GM12878 (cell line): ENCODE measurements at regions not wholly inside any gene's neighbourhood (a gene's known extent, or its start where the extent isn't known, plus 50 kb on each side); places are given as distances from the start of the nearest gene placed in this dataset.

ENCODE experiments used
- ATAC-seq: fragments of 200-7000 bp; cut with Tn5 transposase; 3 replicates; pipeline ENCODE4 v1.9.1; 2020; ENCODE audit warnings: mild to moderate bottlenecking, moderate library complexity
- BruUV-seq: library from RNA; stranded (reverse); fragments of 400-500 nt; replicated peaks from 2 replicates; lab custom pipeline; 2021; lab: Mats Ljungman, UMichigan
- CTCF ChIA-PET: fragments of 300-600 bp; sonication (Branson Sonifier 250); formaldehyde crosslinking; extraction: SDS; loops from one replicate; lab custom pipeline; 2021; ENCODE audit warnings: inconsistent platforms; lab: Yijun Ruan, JAX
- POLR2A ChIA-PET: fragments of 350-600 bp; formaldehyde crosslinking; extraction: SDS; loops from one replicate; lab custom pipeline; 2021; ENCODE audit warnings: inconsistent platforms; lab: Charles Lee
- RAD21 ChIA-PET: fragments of 300-600 bp; sonication (Branson Sonifier 250); formaldehyde crosslinking; loops from one replicate; lab custom pipeline; 2023; ENCODE audit warnings: antibody characterized with exemption; ENCODE audit not compliant: unreplicated experiment; lab: Charles Lee
- SMC1A ChIA-PET: fragments of 300-600 bp; sonication (Branson Sonifier 250); formaldehyde crosslinking; loops from one replicate; lab custom pipeline; 2023; ENCODE audit not compliant: unreplicated experiment, uncharacterized antibody; lab: Charles Lee
- DNase-seq: peaks from one replicate; pipeline ENCODE4 v3.0.0-alpha.2; 2011; ENCODE audit warnings: low read depth, low spot score
- FAIRE-seq: peaks from 3 replicates; lab custom pipeline; 2011; peaks lifted over from hg19 to GRCh38; lab: Jason Lieb, UNC
- H2AFZ ChIP-seq: 2 replicates; pipeline ENCODE4 v1.6.0; 2011; ENCODE audit warnings: low read depth, low read length, control low read depth; ENCODE audit not compliant: control insufficient read depth
- H3K27ac ChIP-seq: 2 replicates; pipeline ENCODE4 v1.5.1; 2011; ENCODE audit warnings: control low read depth; ENCODE audit not compliant: control insufficient read depth, insufficient read depth
- H3K27me3 ChIP-seq, 2 experiments: replicated peaks in 1 of 2; 2 replicates each; pipeline versions ENCODE4 v1.6.0 to v1.6.1; 2011; ENCODE audit warnings: low read length in 1 of 2; ENCODE audit not compliant: control insufficient read depth in 2 of 2, insufficient read depth in 2 of 2
- H3K36me3 ChIP-seq, 2 experiments: 2 replicates each; pipeline ENCODE4 v1.5.1; 2011; ENCODE audit warnings: low read length in 1 of 2; ENCODE audit not compliant: control insufficient read depth in 2 of 2, insufficient read depth in 2 of 2
- H3K4me1 ChIP-seq: 2 replicates; pipeline ENCODE4 v1.6.1; 2011; ENCODE audit warnings: mild to moderate bottlenecking, low read length, moderate library complexity, mixed read lengths; ENCODE audit not compliant: control insufficient read depth, insufficient read depth
- H3K4me2 ChIP-seq: 2 replicates; pipeline ENCODE4 v1.6.0; 2011; ENCODE audit warnings: control low read depth; ENCODE audit not compliant: control insufficient read depth, insufficient read depth
- H3K4me3 ChIP-seq: fragments of 200-600 bp; sonication (generic); 2 replicates; pipeline ENCODE4 v1.5.1; 2016
- H3K79me2 ChIP-seq: 2 replicates; pipeline ENCODE4 v1.6.0; 2011; ENCODE audit warnings: low read length; ENCODE audit not compliant: control insufficient read depth, insufficient read depth
- H3K9ac ChIP-seq: 2 replicates; pipeline ENCODE4 v1.8.0; 2011; ENCODE audit warnings: low read length, control low read depth, mixed read lengths; ENCODE audit not compliant: control insufficient read depth, insufficient read depth
- H3K9me3 ChIP-seq: replicated peaks from 3 replicates; pipeline ENCODE4 v1.5.1; 2011; ENCODE audit warnings: mild to moderate bottlenecking, low read length; ENCODE audit not compliant: control insufficient read depth, insufficient read depth
- H4K20me1 ChIP-seq: 2 replicates; pipeline ENCODE4 v1.6.0; 2011; ENCODE audit not compliant: control insufficient read depth, insufficient read depth
- CBX5 ChIP-seq: sonication (generic); IDR thresholded peaks from 2 replicates; pipeline ENCODE4 v1.6.1; 2016; ENCODE audit warnings: low read depth, moderate library complexity, mild to moderate bottlenecking, inconsistent platforms
- GABPA ChIP-seq: IDR thresholded peaks from 2 replicates; pipeline ENCODE4 v1.6.1; 2014; ENCODE audit warnings: antibody characterized with exemption, low read depth, mild to moderate bottlenecking, inconsistent platforms
- IKZF1 ChIP-seq: fragments of 450-650 bp; conservative IDR thresholded peaks from 2 replicates; pipeline ENCODE4 v1.6.1; 2017; ENCODE audit warnings: antibody characterized with exemption, mild to moderate bottlenecking
- MTA3 ChIP-seq: IDR thresholded peaks from 2 replicates; pipeline ENCODE4 v1.6.1; 2012; ENCODE audit warnings: low read length, inconsistent platforms, borderline replicate concordance
- MYB ChIP-seq: fragments of 150-350 bp; IDR thresholded peaks from 2 replicates; pipeline ENCODE4 v1.6.1; 2014; ENCODE audit warnings: mild to moderate bottlenecking, low read depth, low read length, borderline replicate concordance
- NR2F1 ChIP-seq: fragments of 450-650 bp; conservative IDR thresholded peaks from 2 replicates; pipeline ENCODE4 v1.6.1; 2017; ENCODE audit warnings: mild to moderate bottlenecking
- RBBP5 ChIP-seq: fragments of 200-600 bp; sonication (generic); conservative IDR thresholded peaks from 2 replicates; pipeline ENCODE4 v1.6.1; 2016
- SPI1 ChIP-seq: IDR thresholded peaks from 2 replicates; pipeline ENCODE4 v1.6.1; 2011; ENCODE audit warnings: low read depth, mild to moderate bottlenecking, low read length, moderate library complexity, borderline replicate concordance; ENCODE audit not compliant: insufficient read depth
- SREBF2 ChIP-seq: IDR thresholded peaks from 2 replicates; pipeline ENCODE4 v1.6.1; 2012; ENCODE audit warnings: mild to moderate bottlenecking, low read length
- ZNF207 ChIP-seq: fragments of 450-650 bp; IDR thresholded peaks from 2 replicates; pipeline ENCODE4 v1.6.1; 2014; ENCODE audit warnings: antibody characterized with exemption, mild to moderate bottlenecking, borderline replicate concordance
- in situ Hi-C: fragments of 300-500 bp; cut with MboI; formaldehyde crosslinking; loops from 9 replicates; pipeline ENCODE4 v1.14.3; 2018; ENCODE audit warnings: mixed read lengths
- intact Hi-C: fragments of 100-400 bp; cut with micrococcal nuclease; formaldehyde crosslinking; loops from one replicate; pipeline ENCODE4 v1.14.2; 2022; ENCODE audit not compliant: unreplicated experiment
- TF ChIP-seq, protein P1 (sequence below): fragments of 450-650 bp; formaldehyde crosslinking; IDR thresholded peaks from 2 replicates; pipeline ENCODE4 v1.5.0; 2022; ENCODE audit warnings: mild to moderate bottlenecking, missing genetic modification characterization
- TF ChIP-seq, protein P2 (sequence below): fragments of 450-650 bp; IDR thresholded peaks from 2 replicates; pipeline ENCODE4 v1.6.1; 2014; ENCODE audit warnings: mild to moderate bottlenecking
- TF ChIP-seq, protein P3 (sequence below): IDR thresholded peaks from 2 replicates; pipeline ENCODE4 v1.6.1; 2011; ENCODE audit warnings: borderline replicate concordance, low read depth, mild to moderate bottlenecking, moderate library complexity, low read length; ENCODE audit not compliant: insufficient read depth, poor library complexity, severe bottlenecking
- TF ChIP-seq, protein P4 (sequence below): fragments of 450-650 bp; IDR thresholded peaks from 2 replicates; pipeline ENCODE4 v1.6.1; 2016; ENCODE audit warnings: mild to moderate bottlenecking
- TF ChIP-seq, protein P5 (sequence below): IDR thresholded peaks from 2 replicates; pipeline ENCODE4 v1.6.1; 2012; ENCODE audit warnings: mild to moderate bottlenecking, low read depth, low read length

DNA sequence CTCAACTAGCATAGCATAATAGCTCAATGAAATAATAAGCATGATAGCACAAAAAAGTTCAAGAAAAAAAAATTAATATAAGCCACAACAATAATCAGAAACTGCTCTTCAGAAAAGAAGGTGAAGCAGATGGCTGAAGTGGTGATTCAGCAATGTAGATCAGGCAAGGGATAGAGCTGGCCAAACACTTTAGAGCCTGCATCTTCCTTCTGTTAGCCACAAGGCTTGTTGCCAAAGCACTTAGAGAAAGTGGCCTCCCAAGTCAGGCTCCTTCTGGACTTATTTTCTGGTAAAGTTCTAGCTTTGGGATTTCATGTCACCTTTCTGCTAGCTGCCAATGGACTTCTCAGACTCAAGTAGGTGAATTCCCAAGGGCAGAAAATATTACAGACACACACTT is 60.3 kb upstream of the C1orf87 start:
- in situ Hi-C loops = no loop called here
- TF ChIP-seq, protein P1, sequence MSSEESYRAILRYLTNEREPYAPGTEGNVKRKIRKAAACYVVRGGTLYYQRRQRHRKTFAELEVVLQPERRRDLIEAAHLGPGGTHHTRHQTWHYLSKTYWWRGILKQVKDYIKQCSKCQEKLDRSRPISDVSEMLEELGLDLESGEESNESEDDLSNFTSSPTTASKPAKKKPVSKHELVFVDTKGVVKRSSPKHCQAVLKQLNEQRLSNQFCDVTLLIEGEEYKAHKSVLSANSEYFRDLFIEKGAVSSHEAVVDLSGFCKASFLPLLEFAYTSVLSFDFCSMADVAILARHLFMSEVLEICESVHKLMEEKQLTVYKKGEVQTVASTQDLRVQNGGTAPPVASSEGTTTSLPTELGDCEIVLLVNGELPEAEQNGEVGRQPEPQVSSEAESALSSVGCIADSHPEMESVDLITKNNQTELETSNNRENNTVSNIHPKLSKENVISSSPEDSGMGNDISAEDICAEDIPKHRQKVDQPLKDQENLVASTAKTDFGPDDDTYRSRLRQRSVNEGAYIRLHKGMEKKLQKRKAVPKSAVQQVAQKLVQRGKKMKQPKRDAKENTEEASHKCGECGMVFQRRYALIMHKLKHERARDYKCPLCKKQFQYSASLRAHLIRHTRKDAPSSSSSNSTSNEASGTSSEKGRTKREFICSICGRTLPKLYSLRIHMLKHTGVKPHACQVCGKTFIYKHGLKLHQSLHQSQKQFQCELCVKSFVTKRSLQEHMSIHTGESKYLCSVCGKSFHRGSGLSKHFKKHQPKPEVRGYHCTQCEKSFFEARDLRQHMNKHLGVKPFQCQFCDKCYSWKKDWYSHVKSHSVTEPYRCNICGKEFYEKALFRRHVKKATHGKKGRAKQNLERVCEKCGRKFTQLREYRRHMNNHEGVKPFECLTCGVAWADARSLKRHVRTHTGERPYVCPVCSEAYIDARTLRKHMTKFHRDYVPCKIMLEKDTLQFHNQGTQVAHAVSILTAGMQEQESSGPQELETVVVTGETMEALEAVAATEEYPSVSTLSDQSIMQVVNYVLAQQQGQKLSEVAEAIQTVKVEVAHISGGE (CRISPR knock-in tag) = no peak
- TF ChIP-seq NR2F1 = no peak
- no peak for TF ChIP-seq MTA3
- no peak for TF ChIP-seq CBX5
- TF ChIP-seq, protein P2, sequence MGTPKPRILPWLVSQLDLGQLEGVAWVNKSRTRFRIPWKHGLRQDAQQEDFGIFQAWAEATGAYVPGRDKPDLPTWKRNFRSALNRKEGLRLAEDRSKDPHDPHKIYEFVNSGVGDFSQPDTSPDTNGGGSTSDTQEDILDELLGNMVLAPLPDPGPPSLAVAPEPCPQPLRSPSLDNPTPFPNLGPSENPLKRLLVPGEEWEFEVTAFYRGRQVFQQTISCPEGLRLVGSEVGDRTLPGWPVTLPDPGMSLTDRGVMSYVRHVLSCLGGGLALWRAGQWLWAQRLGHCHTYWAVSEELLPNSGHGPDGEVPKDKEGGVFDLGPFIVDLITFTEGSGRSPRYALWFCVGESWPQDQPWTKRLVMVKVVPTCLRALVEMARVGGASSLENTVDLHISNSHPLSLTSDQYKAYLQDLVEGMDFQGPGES = no peak
- TF ChIP-seq, protein P3, sequence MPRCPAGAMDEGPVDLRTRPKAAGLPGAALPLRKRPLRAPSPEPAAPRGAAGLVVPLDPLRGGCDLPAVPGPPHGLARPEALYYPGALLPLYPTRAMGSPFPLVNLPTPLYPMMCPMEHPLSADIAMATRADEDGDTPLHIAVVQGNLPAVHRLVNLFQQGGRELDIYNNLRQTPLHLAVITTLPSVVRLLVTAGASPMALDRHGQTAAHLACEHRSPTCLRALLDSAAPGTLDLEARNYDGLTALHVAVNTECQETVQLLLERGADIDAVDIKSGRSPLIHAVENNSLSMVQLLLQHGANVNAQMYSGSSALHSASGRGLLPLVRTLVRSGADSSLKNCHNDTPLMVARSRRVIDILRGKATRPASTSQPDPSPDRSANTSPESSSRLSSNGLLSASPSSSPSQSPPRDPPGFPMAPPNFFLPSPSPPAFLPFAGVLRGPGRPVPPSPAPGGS = no peak
- TF ChIP-seq GABPA = no peak
- no peak for TF ChIP-seq SREBF2
- no peak for TF ChIP-seq SPI1
- TF ChIP-seq, protein P4, sequence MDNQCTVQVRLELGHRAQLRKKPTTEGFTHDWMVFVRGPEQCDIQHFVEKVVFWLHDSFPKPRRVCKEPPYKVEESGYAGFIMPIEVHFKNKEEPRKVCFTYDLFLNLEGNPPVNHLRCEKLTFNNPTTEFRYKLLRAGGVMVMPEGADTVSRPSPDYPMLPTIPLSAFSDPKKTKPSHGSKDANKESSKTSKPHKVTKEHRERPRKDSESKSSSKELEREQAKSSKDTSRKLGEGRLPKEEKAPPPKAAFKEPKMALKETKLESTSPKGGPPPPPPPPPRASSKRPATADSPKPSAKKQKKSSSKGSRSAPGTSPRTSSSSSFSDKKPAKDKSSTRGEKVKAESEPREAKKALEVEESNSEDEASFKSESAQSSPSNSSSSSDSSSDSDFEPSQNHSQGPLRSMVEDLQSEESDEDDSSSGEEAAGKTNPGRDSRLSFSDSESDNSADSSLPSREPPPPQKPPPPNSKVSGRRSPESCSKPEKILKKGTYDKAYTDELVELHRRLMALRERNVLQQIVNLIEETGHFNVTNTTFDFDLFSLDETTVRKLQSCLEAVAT = no peak
- no peak for TF ChIP-seq ZNF207
- no peak for TF ChIP-seq IKZF1
- TF ChIP-seq MYB = no peak
- TF ChIP-seq, protein P5, sequence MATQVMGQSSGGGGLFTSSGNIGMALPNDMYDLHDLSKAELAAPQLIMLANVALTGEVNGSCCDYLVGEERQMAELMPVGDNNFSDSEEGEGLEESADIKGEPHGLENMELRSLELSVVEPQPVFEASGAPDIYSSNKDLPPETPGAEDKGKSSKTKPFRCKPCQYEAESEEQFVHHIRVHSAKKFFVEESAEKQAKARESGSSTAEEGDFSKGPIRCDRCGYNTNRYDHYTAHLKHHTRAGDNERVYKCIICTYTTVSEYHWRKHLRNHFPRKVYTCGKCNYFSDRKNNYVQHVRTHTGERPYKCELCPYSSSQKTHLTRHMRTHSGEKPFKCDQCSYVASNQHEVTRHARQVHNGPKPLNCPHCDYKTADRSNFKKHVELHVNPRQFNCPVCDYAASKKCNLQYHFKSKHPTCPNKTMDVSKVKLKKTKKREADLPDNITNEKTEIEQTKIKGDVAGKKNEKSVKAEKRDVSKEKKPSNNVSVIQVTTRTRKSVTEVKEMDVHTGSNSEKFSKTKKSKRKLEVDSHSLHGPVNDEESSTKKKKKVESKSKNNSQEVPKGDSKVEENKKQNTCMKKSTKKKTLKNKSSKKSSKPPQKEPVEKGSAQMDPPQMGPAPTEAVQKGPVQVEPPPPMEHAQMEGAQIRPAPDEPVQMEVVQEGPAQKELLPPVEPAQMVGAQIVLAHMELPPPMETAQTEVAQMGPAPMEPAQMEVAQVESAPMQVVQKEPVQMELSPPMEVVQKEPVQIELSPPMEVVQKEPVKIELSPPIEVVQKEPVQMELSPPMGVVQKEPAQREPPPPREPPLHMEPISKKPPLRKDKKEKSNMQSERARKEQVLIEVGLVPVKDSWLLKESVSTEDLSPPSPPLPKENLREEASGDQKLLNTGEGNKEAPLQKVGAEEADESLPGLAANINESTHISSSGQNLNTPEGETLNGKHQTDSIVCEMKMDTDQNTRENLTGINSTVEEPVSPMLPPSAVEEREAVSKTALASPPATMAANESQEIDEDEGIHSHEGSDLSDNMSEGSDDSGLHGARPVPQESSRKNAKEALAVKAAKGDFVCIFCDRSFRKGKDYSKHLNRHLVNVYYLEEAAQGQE = no peak
- TF ChIP-seq RBBP5 = no peak

More for the DNA sequence above, 60.3 kb upstream of the C1orf87 start:
- Histone ChIP-seq H3K36me3 (no peaks in the 10 kb centered on the region), H3K4me2 (no peak overlapping the region), H4K20me1 (no peaks in the 10 kb centered on the region), H3K9ac (no peak overlapping the region), H3K79me2 (no peaks in the 10 kb centered on the region), H3K27me3 (no peaks in the 10 kb centered on the region), H3K9me3 (no peaks in the 10 kb centered on the region), H3K27ac (no peak overlapping the region), H2AFZ (no peak overlapping the region), H3K4me3 (no peak overlapping the region), H3K4me1 (no peaks in the 10 kb centered on the region)
- ATAC-seq (no peak), DNase-seq (no peak), FAIRE-seq (no peak)
- ChIA-PET RAD21 (no interaction called here), CTCF (interaction anchor here (0.6 kb wide), 1 partner anchor 14 kb away, joined by 3 read pairs; no protein-coding TSS in a partner anchor), POLR2A (no interaction called here), SMC1A (no interaction called here)
- intact Hi-C loops = no loop called here
- BruUV-seq = no TSS peak
